ENCODE measurements at regions not wholly inside any gene's neighbourhood (a gene's known extent, or its start where the extent isn't known, plus 50 kb on each side); places are given as distances from the start of the nearest gene placed in this dataset.

- TF ChIP-seq CTCF (conservative IDR thresholded peaks at IDR 0.05; ENCODE audit: low read depth, low read length) (no peak), EZH2 (IDR thresholded peaks at IDR 0.05; ENCODE audit: borderline replicate concordance, low read depth, low read length, poor library complexity, severe bottlenecking) (no peak)
Observed at GRCh38 chr16:27600381-27600780, 50.4 kb downstream of the KATNIP start.

All from A673 (cell line).